Karpas-422 (cell line): ENCODE measurements at regions not wholly inside any gene's neighbourhood (a gene's known extent, or its start where the extent isn't known, plus 50 kb on each side); places are given as distances from the start of the nearest gene placed in this dataset.

ENCODE experiments used
- DNase-seq: peaks from one replicate; pipeline ENCODE4 v3.0.0-alpha.2; 2015
- H2AFZ ChIP-seq: fragments of 200-600 bp; sonication (generic); 2 replicates; pipeline ENCODE4 v1.6.1; 2014; ENCODE audit warnings: antibody characterized with exemption, low read length, mixed read lengths
- H3K27ac ChIP-seq: fragments of 200-600 bp; sonication (generic); 2 replicates; pipeline ENCODE4 v1.5.1; 2014; ENCODE audit warnings: mild to moderate bottlenecking, low read length, moderate library complexity
- H3K27me3 ChIP-seq: fragments of 200-600 bp; sonication (generic); 2 replicates; pipeline ENCODE4 v1.6.1; 2014; ENCODE audit warnings: low read length, mixed read lengths
- H3K36me3 ChIP-seq: fragments of 200-600 bp; sonication (generic); 2 replicates; pipeline ENCODE4 v1.6.1; 2014; ENCODE audit warnings: low read length, mixed read lengths; ENCODE audit not compliant: insufficient read depth
- H3K4me1 ChIP-seq: fragments of 200-600 bp; sonication (generic); 2 replicates; pipeline ENCODE4 v1.6.1; 2014; ENCODE audit warnings: mild to moderate bottlenecking, low read length, mixed read lengths
- H3K4me2 ChIP-seq: fragments of 200-600 bp; sonication (generic); 2 replicates; pipeline ENCODE4 v1.6.1; 2014; ENCODE audit warnings: low read length, low read depth, mild to moderate bottlenecking; ENCODE audit not compliant: poor library complexity, severe bottlenecking
- H3K4me3 ChIP-seq: fragments of 200-600 bp; sonication (generic); 2 replicates; pipeline ENCODE4 v1.5.1; 2014; ENCODE audit warnings: mild to moderate bottlenecking, antibody characterized with exemption, low read length, mixed read lengths
- H3K79me2 ChIP-seq: fragments of 200-600 bp; sonication (generic); 2 replicates; pipeline ENCODE4 v1.6.1; 2014; ENCODE audit warnings: mild to moderate bottlenecking, low read length, mixed read lengths
- H3K9ac ChIP-seq: fragments of 200-600 bp; sonication (generic); 2 replicates; pipeline ENCODE4 v1.6.0; 2014; ENCODE audit warnings: low read length
- H3K9me2 ChIP-seq: fragments of 200-600 bp; sonication (generic), shearing (Covaris generic); replicated peaks from 2 replicates; pipeline ENCODE4 v1.6.0; 2014; ENCODE audit warnings: mild to moderate bottlenecking, low read length, moderate library complexity; ENCODE audit not compliant: insufficient read depth
- H3K9me3 ChIP-seq: fragments of 300-700, 200-600 bp; sonication (generic); 2 replicates; pipeline ENCODE4 v1.6.1; 2014; ENCODE audit warnings: low read length, mixed read lengths
- H4K20me1 ChIP-seq: fragments of 200-600 bp; sonication (generic); 2 replicates; pipeline ENCODE4 v1.6.1; 2014; ENCODE audit warnings: mild to moderate bottlenecking, antibody characterized with exemption, low read length, low read depth; ENCODE audit not compliant: insufficient read depth

DNA sequence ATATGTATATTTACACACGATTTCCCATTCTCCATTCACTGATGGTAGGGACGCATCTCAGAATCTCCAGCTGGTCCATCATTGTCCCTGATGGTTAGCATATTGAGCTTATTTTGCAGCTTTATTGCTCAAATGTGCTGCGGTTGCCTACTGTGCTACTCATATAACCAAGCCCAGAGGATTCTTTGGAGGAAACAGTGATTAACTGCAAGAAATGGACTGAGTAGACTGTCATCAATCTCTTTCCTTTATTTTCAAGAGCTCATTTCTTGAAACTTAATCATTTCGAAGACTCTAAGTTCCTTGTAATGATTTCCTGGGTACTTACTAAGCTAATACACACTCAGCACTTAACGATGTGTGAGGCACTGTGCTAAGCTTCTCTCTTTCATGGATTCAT, 119.0 kb downstream of the MAT2B start:
- Histone ChIP-seq H3K9me3 (no peaks in the 10 kb centered on the region), H3K4me1 (no peaks in the 10 kb centered on the region), H3K36me3 (no peaks in the 10 kb centered on the region), H3K27me3 (no peaks in the 10 kb centered on the region), H3K4me2 (no peak overlapping the region), H3K4me3 (no peak overlapping the region), H3K9ac (no peak overlapping the region), H3K9me2 (no peaks in the 10 kb centered on the region), H3K27ac (no peak overlapping the region), H2AFZ (no peak overlapping the region), H3K79me2 (no peaks in the 10 kb centered on the region), H4K20me1 (no peaks in the 10 kb centered on the region)
- DNase-seq = no peak

- no peaks in the 10 kb centered on the region for H3K4me1 ChIP-seq
- no peak overlapping the region for H3K9ac ChIP-seq
- no peak overlapping the region for H3K27ac ChIP-seq
- H3K27me3 ChIP-seq = no peaks in the 10 kb centered on the region
- no peaks in the 10 kb centered on the region for H3K79me2 ChIP-seq
- no peak overlapping the region for H3K4me3 ChIP-seq
- H3K36me3 ChIP-seq = no peaks in the 10 kb centered on the region
- DNase-seq = no peak
- no peaks in the 10 kb centered on the region for H3K9me3 ChIP-seq
- H2AFZ ChIP-seq = no peak overlapping the region
- no peaks in the 10 kb centered on the region for H3K9me2 ChIP-seq
- no peaks in the 10 kb centered on the region for H4K20me1 ChIP-seq
- no peak overlapping the region for H3K4me2 ChIP-seq
Measured at GRCh38 chr5:163626904-163627434, 121.5 kb downstream of the MAT2B start.

DNA sequence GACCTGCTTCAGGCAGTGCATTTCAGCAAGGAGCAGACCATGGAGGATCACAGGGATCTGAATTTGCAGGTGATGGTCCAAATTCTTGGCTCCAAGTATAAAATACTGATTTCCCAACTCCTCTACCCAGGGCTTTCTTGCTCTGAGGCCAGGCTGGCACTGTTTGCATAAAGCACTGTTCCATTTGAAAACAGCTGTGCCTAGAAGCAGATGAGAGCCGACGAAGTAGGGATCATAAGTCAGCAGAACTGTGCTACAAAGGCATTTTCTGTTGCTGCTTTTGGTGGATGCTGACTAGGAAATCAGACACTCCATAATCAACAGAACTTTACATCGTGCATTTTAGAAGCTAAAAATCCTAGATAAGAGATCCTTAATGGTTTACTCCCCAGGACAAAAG, 126.4 kb downstream of the MAT2B start:
- no peaks in the 10 kb centered on the region for H3K36me3 ChIP-seq
- no peaks in the 10 kb centered on the region for H3K79me2 ChIP-seq
- no peak for DNase-seq
- no peaks in the 10 kb centered on the region for H3K9me3 ChIP-seq
- H3K9ac ChIP-seq = no peak overlapping the region
- no peaks in the 10 kb centered on the region for H3K4me1 ChIP-seq
- no peak overlapping the region for H3K4me3 ChIP-seq
- no peak overlapping the region for H2AFZ ChIP-seq
- no peaks in the 10 kb centered on the region for H4K20me1 ChIP-seq
- H3K4me2 ChIP-seq = no peak overlapping the region
- H3K9me2 ChIP-seq = no peaks in the 10 kb centered on the region
- H3K27ac ChIP-seq = no peak overlapping the region
- no peaks in the 10 kb centered on the region for H3K27me3 ChIP-seq

DNA sequence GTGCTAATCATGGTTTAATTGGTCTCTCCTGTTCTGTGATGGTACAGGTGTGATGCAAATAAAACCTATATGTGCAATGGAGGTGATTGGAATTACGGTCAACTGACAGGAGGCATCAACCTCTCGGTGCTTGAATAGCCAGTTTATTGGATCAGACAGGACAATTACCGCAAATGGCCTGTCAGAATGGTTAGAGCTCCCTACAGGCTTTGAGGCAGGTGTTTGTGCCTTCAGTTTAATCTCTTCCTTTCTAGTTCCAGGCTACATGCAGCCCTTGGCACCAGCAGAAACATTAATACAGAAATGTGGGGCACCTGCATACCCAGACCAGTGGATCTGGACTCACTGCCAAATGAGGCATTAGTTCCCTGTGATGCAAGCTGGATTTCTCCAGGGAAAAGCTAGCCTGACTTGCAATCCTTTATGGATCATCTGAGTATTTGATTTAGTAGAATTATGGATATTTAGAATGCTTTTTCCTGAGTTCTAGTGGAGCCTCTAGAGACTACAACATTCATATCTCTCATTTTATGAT, 128.6 kb downstream of the MAT2B start:
- no peaks in the 10 kb centered on the region for H3K27me3 ChIP-seq
- no peaks in the 10 kb centered on the region for H3K9me2 ChIP-seq
- no peaks in the 10 kb centered on the region for H3K4me1 ChIP-seq
- H3K79me2 ChIP-seq = no peaks in the 10 kb centered on the region
- no peaks in the 10 kb centered on the region for H3K9me3 ChIP-seq
- H3K4me3 ChIP-seq = no peak overlapping the region
- no peak overlapping the region for H3K9ac ChIP-seq
- H3K27ac ChIP-seq = no peak overlapping the region
- no peak overlapping the region for H3K4me2 ChIP-seq
- H3K36me3 ChIP-seq = no peaks in the 10 kb centered on the region
- no peaks in the 10 kb centered on the region for H4K20me1 ChIP-seq
- H2AFZ ChIP-seq = no peak overlapping the region
- no peak for DNase-seq

GRCh38 chr5:163635631-163636030, 130.2 kb downstream of the MAT2B start:
- Histone ChIP-seq H3K27ac (no peak overlapping the region), H3K9me2 (no peaks in the 10 kb centered on the region)
- DNase-seq = no peak

GRCh38 chr5:163642904-163643303, 137.5 kb downstream of the MAT2B start:
- Histone ChIP-seq H3K4me1 (no peaks in the 10 kb centered on the region), H3K27me3 (no peaks in the 10 kb centered on the region), H3K4me2 (no peak overlapping the region), H4K20me1 (no peaks in the 10 kb centered on the region), H3K27ac (no peak overlapping the region), H3K36me3 (no peaks in the 10 kb centered on the region), H3K9me2 (no peaks in the 10 kb centered on the region), H3K79me2 (no peaks in the 10 kb centered on the region), H3K9me3 (no peaks in the 10 kb centered on the region), H3K9ac (no peak overlapping the region), H3K4me3 (no peak overlapping the region), H2AFZ (no peak overlapping the region)
- DNase-seq = no peak

More at GRCh38 chr5:163635631-163636030, 130.2 kb downstream of the MAT2B start:
- H3K36me3 ChIP-seq = no peaks in the 10 kb centered on the region
- H3K9me3 ChIP-seq = no peaks in the 10 kb centered on the region
- H3K27me3 ChIP-seq = no peaks in the 10 kb centered on the region
- no peak overlapping the region for H3K4me2 ChIP-seq
- H3K79me2 ChIP-seq = no peaks in the 10 kb centered on the region
- H4K20me1 ChIP-seq = no peaks in the 10 kb centered on the region
- H2AFZ ChIP-seq = no peak overlapping the region
- no peak overlapping the region for H3K4me3 ChIP-seq
- H3K9ac ChIP-seq = no peak overlapping the region
- no peaks in the 10 kb centered on the region for H3K4me1 ChIP-seq

GRCh38 chr5:163645421-163646416, 140.3 kb downstream of the MAT2B start:
- no peak for DNase-seq
- Histone ChIP-seq H3K4me1 (no peaks in the 10 kb centered on the region), H3K4me3 (no peak overlapping the region), H3K4me2 (no peak overlapping the region), H3K9me3 (no peaks in the 10 kb centered on the region), H3K9ac (no peak overlapping the region), H3K36me3 (no peaks in the 10 kb centered on the region), H3K27me3 (no peaks in the 10 kb centered on the region), H3K27ac (no peak overlapping the region), H4K20me1 (no peaks in the 10 kb centered on the region), H3K79me2 (no peaks in the 10 kb centered on the region), H2AFZ (no peak overlapping the region), H3K9me2 (no peaks in the 10 kb centered on the region)

DNA sequence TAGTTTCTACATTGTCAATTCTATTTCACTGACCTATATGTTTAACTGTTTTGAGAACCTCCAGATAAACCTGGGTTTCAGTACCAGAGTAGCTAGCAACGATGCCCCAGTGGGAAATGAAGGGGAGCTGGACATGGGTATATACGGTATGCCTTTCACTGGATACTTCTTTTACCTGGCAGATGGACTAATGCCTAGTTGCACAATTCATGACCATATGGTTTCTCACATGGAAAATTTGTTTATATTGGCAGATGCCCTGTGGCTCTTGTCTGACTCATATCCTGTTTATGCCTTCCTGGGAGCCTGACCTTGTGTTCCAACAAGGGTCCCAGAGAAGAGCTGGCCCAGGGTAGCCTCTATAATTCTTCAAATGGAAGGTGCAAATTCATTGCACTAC, 144.1 kb downstream of the MAT2B start:
- Histone ChIP-seq H3K27ac (no peak overlapping the region), H3K9me3 (no peaks in the 10 kb centered on the region), H3K9me2 (no peaks in the 10 kb centered on the region), H3K36me3 (no peaks in the 10 kb centered on the region), H4K20me1 (no peaks in the 10 kb centered on the region), H3K27me3 (no peaks in the 10 kb centered on the region), H3K4me3 (no peak overlapping the region), H3K4me1 (no peaks in the 10 kb centered on the region), H3K9ac (no peak overlapping the region), H2AFZ (no peak overlapping the region), H3K4me2 (no peak overlapping the region), H3K79me2 (no peaks in the 10 kb centered on the region)
- no peak for DNase-seq
